HepG2 (cell line): ENCODE measurements at regions not wholly inside any gene's neighbourhood (a gene's known extent, or its start where the extent isn't known, plus 50 kb on each side); places are given as distances from the start of the nearest gene placed in this dataset.
A peak's percentile ranks its signal among the peaks of the same experiment; 100 is the strongest.

ENCODE experiments used
- ATAC-seq: fragments of 200-7000 bp; cut with Tn5 transposase; 3 replicates; pipeline ENCODE4 v1.9.1; 2020; ENCODE audit warnings: mild to moderate bottlenecking, moderate library complexity
- BruUV-seq: library from RNA; stranded (reverse); fragments of 400-500 nt; replicated peaks from 2 replicates; lab custom pipeline; 2021; lab: Mats Ljungman, UMichigan
- CTCF ChIA-PET: fragments of 300-600 bp; formaldehyde crosslinking; extraction: SDS; loops from one replicate; lab custom pipeline; 2021; ENCODE audit warnings: low total read pairs, inconsistent platforms, low intra/inter-chr PET ratio; lab: Yijun Ruan, JAX
- POLR2A ChIA-PET: fragments of 350-600 bp; sonication (Branson Sonifier 250); formaldehyde crosslinking; loops from one replicate; lab custom pipeline; 2020; ENCODE audit warnings: antibody characterized with exemption, inconsistent platforms; lab: Yijun Ruan, JAX
- DNase-seq: peaks from one replicate; pipeline ENCODE4 v3.0.0-alpha.2; 2015; ENCODE audit warnings: low spot score
- FAIRE-seq: peaks from 3 replicates; lab custom pipeline; 2011; peaks lifted over from hg19 to GRCh38; lab: Jason Lieb, UNC
- H2AFZ ChIP-seq: one replicate; pipeline ENCODE4 v1.6.1; 2011; ENCODE audit warnings: low read length, inconsistent platforms
- H3K27ac ChIP-seq: fragments of 300-600 bp; 3 replicates; pipeline ENCODE4 v1.8.0; 2011; ENCODE audit warnings: mixed run types, mild to moderate bottlenecking, mixed read lengths, low read length, inconsistent platforms; ENCODE audit not compliant: insufficient read depth; ENCODE audit errors: extremely low read length
- H3K27me3 ChIP-seq, 2 experiments: fragments of 200-600 bp in 1 of 2; 2 replicates in 1 of 2; 3 replicates in 1 of 2; pipeline versions ENCODE4 v1.6.0 to v1.8.0; 2011; ENCODE audit warnings: low read length in 2 of 2, mild to moderate bottlenecking in 2 of 2, moderate library complexity in 2 of 2, inconsistent platforms in 1 of 2; ENCODE audit not compliant: insufficient read depth in 2 of 2, control insufficient read depth in 1 of 2
- H3K36me3 ChIP-seq, 2 experiments: fragments of 200-600 bp in 1 of 2; replicated peaks in 1 of 2; 2 replicates in 1 of 2; 3 replicates in 1 of 2; pipeline versions ENCODE4 v1.5.1 to v1.8.0; 2011; ENCODE audit warnings: low read length in 2 of 2, inconsistent platforms in 1 of 2; ENCODE audit not compliant: insufficient read depth in 2 of 2, control insufficient read depth in 1 of 2
- H3K4me1 ChIP-seq: 2 replicates; pipeline ENCODE4 v1.5.1; 2012; ENCODE audit warnings: low read length, inconsistent platforms; ENCODE audit not compliant: insufficient read depth
- H3K4me2 ChIP-seq: 2 replicates; pipeline ENCODE4 v1.6.0; 2011; ENCODE audit warnings: low read depth, low read length, inconsistent platforms
- H3K4me3 ChIP-seq, 3 experiments: fragments of 200-600 bp in 1 of 3; sonication (generic), shearing (Covaris generic) in 1 of 3; replicated peaks in 1 of 3; 2 replicates each; pipeline ENCODE4 v1.5.1; 2011 to 2016; ENCODE audit warnings: low read length in 3 of 3, inconsistent platforms in 2 of 3, low read depth in 2 of 3, mild to moderate bottlenecking in 2 of 3, control low read depth in 1 of 3, mixed read lengths in 1 of 3; ENCODE audit not compliant: insufficient read depth in 1 of 3
- H3K79me2 ChIP-seq: one replicate; pipeline ENCODE4 v1.6.1; 2011; ENCODE audit warnings: low read length, inconsistent platforms; ENCODE audit not compliant: insufficient read depth
- H3K9ac ChIP-seq: 2 replicates; pipeline ENCODE4 v1.6.0; 2011; ENCODE audit warnings: mild to moderate bottlenecking, low read depth, low read length, inconsistent platforms; ENCODE audit not compliant: insufficient read depth
- H3K9me3 ChIP-seq: 2 replicates; pipeline ENCODE4 v1.5.1; 2012; ENCODE audit warnings: mild to moderate bottlenecking, low read length
- H4K20me1 ChIP-seq: 2 replicates; pipeline ENCODE4 v1.6.0; 2011; ENCODE audit warnings: inconsistent platforms, mild to moderate bottlenecking, low read length, moderate library complexity; ENCODE audit not compliant: insufficient read depth
- ELF1 ChIP-seq: sonication (generic); formaldehyde crosslinking; IDR thresholded peaks from 2 replicates; pipeline ENCODE4 v1.4.0; 2020; ENCODE audit warnings: missing genetic modification reagents
- HDAC6 ChIP-seq: fragments of 200-600 bp; sonication (generic); IDR thresholded peaks from 2 replicates; pipeline ENCODE4 v1.7.0; 2017; ENCODE audit warnings: mild to moderate bottlenecking, antibody characterized with exemption, low read length, low read depth
- HNRNPL ChIP-seq: fragments of 200-400 bp; formaldehyde crosslinking; IDR thresholded peaks from 2 replicates; pipeline ENCODE4 v1.6.1; 2017; ENCODE audit warnings: mild to moderate bottlenecking, low read depth, low read length
- IKZF4 ChIP-seq: sonication (generic); formaldehyde crosslinking; IDR thresholded peaks from 2 replicates; pipeline ENCODE4 v1.5.1; 2020; ENCODE audit warnings: borderline replicate concordance, mild to moderate bottlenecking, low read depth, missing genetic modification reagents; ENCODE audit errors: not compliant biosample characterization
- MBD4 ChIP-seq: IDR thresholded peaks from 2 replicates; pipeline ENCODE4 v1.6.1; 2012; ENCODE audit warnings: low read length, inconsistent platforms, borderline replicate concordance
- MTA1 ChIP-seq: sonication (generic); formaldehyde crosslinking; IDR thresholded peaks from 2 replicates; pipeline ENCODE4 v1.4.0; 2020; ENCODE audit warnings: missing genetic modification reagents, mild to moderate bottlenecking, borderline replicate concordance
- RFX5 ChIP-seq: IDR thresholded peaks from 2 replicates; pipeline ENCODE4 v1.6.1; 2011; ENCODE audit warnings: low read depth, low read length, improper control_type of control experiment
- THAP11 ChIP-seq: IDR thresholded peaks from 2 replicates; pipeline ENCODE4 v1.6.1; 2016; ENCODE audit warnings: missing biosample characterization, missing genetic modification reagents
- ZNF124 ChIP-seq: sonication (generic); formaldehyde crosslinking; IDR thresholded peaks from 2 replicates; pipeline ENCODE4 v1.4.0; 2020; ENCODE audit warnings: missing genetic modification reagents
- ZNF138 ChIP-seq: sonication (generic); formaldehyde crosslinking; IDR thresholded peaks from 2 replicates; pipeline ENCODE4 v1.5.0; 2020; ENCODE audit warnings: mild to moderate bottlenecking, low read depth, missing genetic modification reagents
- ZNF143 ChIP-seq: sonication (generic); formaldehyde crosslinking; IDR thresholded peaks from 2 replicates; pipeline ENCODE4 v1.4.0; 2020; ENCODE audit warnings: missing genetic modification reagents
- WGBS: methylation state at CpG from one replicate; pipeline ENCODE4 v1.1.6; 2017; ENCODE audit warnings: low lambda C conversion rate; 5-methylcytosine and 5-hydroxymethylcytosine counted together
- in situ Hi-C: cut with HindIII; loops from 2 replicates; pipeline ENCODE4 v1.10.0; 2017; ENCODE audit warnings: low pct_unique_long_range_greater_than_20kb; ENCODE audit not compliant: extremely low pct_ligation_motif_present
- intact Hi-C: fragments of 100-400 bp; cut with micrococcal nuclease; formaldehyde crosslinking; loops from one replicate; pipeline ENCODE4 v1.10.0; 2022; ENCODE audit not compliant: unreplicated experiment
- TF ChIP-seq, protein P1 (sequence below): sonication (generic); formaldehyde crosslinking; IDR thresholded peaks from 2 replicates; pipeline ENCODE4 v1.5.0; 2020; ENCODE audit warnings: mild to moderate bottlenecking, missing genetic modification reagents, borderline replicate concordance
- TF ChIP-seq, protein P2 (sequence below): sonication (generic); formaldehyde crosslinking; IDR thresholded peaks from 2 replicates; pipeline ENCODE4 v1.4.0; 2020; ENCODE audit warnings: missing genetic modification reagents
- TF ChIP-seq, protein P3 (sequence below): sonication (generic); formaldehyde crosslinking; IDR thresholded peaks from 2 replicates; pipeline ENCODE4 v1.4.0; 2020; ENCODE audit warnings: missing genetic modification reagents
- TF ChIP-seq, protein P4 (sequence below): sonication (generic); formaldehyde crosslinking; IDR thresholded peaks from 2 replicates; pipeline ENCODE4 v1.8.0; 2022; ENCODE audit warnings: mild to moderate bottlenecking, missing genetic modification reagents, borderline replicate concordance

DNA sequence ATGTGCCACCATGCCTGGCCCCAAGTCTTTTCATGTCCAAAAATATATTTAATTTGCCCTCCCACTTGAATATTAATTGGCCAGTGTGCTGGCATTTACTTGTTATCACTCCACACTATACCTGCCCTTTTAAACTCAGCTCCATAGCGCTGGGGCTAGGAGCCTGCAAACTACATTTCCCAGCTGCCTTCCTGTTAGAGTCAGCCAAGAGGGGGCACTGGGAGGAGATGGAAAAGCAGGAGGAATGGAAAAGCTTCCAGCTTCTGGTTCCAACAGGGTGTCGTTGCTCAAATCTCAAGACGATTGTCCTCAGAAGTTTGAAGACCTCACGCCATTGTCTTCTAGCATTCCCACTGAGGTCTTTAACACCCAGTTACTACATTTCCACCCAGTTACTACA, 315.5 kb downstream of the BCOR start:
- no peaks in the 10 kb centered on the region for H3K9me3 ChIP-seq
- H3K4me2 ChIP-seq = no peak overlapping the region
- no peak overlapping the region for H2AFZ ChIP-seq
- WGBS = 93% methylated on average over 4 of the region's 4 CpGs
- H3K4me3 ChIP-seq = no peak overlapping the region
- no peak overlapping the region for H3K9ac ChIP-seq
- H4K20me1 ChIP-seq = no peaks in the 10 kb centered on the region
- ChIA-PET CTCF (no interaction called here), POLR2A (no interaction called here)
- H3K36me3 ChIP-seq = no peaks in the 10 kb centered on the region
- H3K79me2 ChIP-seq = no peaks in the 10 kb centered on the region
- no peaks in the 10 kb centered on the region; a peak in 1 of 5 replicates for H3K27me3 ChIP-seq
- in situ Hi-C loops = no loop called here
- no TSS peak for BruUV-seq
- DNase-seq (no peak), FAIRE-seq (no peak), ATAC-seq (no peak)
- no peaks in the 10 kb centered on the region for H3K4me1 ChIP-seq
- no peak overlapping the region for H3K27ac ChIP-seq
- no peak for TF ChIP-seq MTA1 (CRISPR knock-in tag)
- no peak for TF ChIP-seq ZNF124 (CRISPR knock-in tag)
- TF ChIP-seq, protein P1, sequence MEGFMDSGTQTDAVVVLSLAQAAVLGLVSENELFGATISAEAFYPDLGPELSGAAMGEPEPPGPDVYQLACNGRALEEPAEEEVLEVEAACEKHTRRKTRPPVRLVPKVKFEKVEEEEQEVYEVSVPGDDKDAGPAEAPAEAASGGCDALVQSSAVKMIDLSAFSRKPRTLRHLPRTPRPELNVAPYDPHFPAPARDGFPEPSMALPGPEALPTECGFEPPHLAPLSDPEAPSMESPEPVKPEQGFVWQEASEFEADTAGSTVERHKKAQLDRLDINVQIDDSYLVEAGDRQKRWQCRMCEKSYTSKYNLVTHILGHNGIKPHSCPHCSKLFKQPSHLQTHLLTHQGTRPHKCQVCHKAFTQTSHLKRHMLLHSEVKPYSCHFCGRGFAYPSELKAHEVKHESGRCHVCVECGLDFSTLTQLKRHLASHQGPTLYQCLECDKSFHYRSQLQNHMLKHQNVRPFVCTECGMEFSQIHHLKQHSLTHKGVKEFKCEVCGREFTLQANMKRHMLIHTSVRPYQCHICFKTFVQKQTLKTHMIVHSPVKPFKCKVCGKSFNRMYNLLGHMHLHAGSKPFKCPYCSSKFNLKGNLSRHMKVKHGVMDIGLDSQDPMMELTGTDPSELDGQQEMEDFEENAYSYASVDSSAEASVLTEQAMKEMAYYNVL (CRISPR knock-in tag) = no peak
- no peak for TF ChIP-seq IKZF4 (CRISPR knock-in tag)
- TF ChIP-seq ZNF143 = peak; percentile 51
- TF ChIP-seq ELF1 (CRISPR knock-in tag) = no peak
- TF ChIP-seq RFX5 = no peak
- TF ChIP-seq THAP11 (CRISPR knock-in tag) = peak; percentile 52; the same call in 1 of the 2 replicates
- intact Hi-C loops = no loop called here

DNA sequence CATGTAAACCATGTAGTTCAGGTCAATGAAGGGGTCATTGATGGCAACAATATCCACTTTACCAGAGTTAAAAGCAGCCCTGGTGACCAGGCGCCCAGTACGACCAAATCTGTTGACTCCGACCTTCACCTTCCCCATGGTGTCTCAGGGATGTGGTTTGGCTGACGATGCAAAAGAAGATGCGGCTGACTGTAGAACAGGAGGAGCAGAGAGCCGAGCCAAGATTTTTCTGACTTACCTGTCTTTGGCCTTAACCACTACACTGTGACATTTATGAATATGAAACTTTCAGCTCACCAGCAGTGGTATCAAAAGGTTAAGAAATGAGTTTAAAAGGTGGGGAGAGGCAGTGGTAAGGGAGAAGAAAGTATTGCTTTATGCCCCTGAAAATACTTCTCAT, 309.8 kb downstream of the BCOR start:
- no peaks in the 10 kb centered on the region for H3K27me3 ChIP-seq
- BruUV-seq = no TSS peak
- H3K4me3 ChIP-seq = no peak overlapping the region
- 80% methylated on average over 6 of the region's 6 CpGs for WGBS
- no peak overlapping the region for H3K4me2 ChIP-seq
- ChIA-PET POLR2A (no interaction called here), CTCF (no interaction called here)
- H3K36me3 ChIP-seq = no peaks in the 10 kb centered on the region
- DNase-seq (no peak), FAIRE-seq (no peak), ATAC-seq (no peak)
- no peaks in the 10 kb centered on the region for H3K9me3 ChIP-seq
- H3K9ac ChIP-seq = no peak overlapping the region
- no peaks in the 10 kb centered on the region for H4K20me1 ChIP-seq
- no peaks in the 10 kb centered on the region for H3K4me1 ChIP-seq
- no peaks in the 10 kb centered on the region for H3K79me2 ChIP-seq
- intact Hi-C loops = no loop called here
- no peak overlapping the region for H2AFZ ChIP-seq
- in situ Hi-C loops = no loop called here
- H3K27ac ChIP-seq = no peak overlapping the region
- no peak for TF ChIP-seq MBD4
- no peak for TF ChIP-seq HDAC6
- TF ChIP-seq, protein P2, sequence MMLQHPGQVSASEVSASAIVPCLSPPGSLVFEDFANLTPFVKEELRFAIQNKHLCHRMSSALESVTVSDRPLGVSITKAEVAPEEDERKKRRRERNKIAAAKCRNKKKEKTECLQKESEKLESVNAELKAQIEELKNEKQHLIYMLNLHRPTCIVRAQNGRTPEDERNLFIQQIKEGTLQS (CRISPR knock-in tag) = no peak
- TF ChIP-seq, protein P3, sequence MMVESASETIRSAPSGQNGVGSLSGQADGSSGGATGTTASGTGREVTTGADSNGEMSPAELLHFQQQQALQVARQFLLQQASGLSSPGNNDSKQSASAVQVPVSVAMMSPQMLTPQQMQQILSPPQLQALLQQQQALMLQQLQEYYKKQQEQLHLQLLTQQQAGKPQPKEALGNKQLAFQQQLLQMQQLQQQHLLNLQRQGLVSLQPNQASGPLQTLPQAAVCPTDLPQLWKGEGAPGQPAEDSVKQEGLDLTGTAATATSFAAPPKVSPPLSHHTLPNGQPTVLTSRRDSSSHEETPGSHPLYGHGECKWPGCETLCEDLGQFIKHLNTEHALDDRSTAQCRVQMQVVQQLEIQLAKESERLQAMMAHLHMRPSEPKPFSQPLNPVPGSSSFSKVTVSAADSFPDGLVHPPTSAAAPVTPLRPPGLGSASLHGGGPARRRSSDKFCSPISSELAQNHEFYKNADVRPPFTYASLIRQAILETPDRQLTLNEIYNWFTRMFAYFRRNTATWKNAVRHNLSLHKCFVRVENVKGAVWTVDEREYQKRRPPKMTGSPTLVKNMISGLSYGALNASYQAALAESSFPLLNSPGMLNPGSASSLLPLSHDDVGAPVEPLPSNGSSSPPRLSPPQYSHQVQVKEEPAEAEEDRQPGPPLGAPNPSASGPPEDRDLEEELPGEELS = no peak
- no peak for TF ChIP-seq HNRNPL
- no peak for TF ChIP-seq ZNF138 (CRISPR knock-in tag)
- TF ChIP-seq, protein P4, sequence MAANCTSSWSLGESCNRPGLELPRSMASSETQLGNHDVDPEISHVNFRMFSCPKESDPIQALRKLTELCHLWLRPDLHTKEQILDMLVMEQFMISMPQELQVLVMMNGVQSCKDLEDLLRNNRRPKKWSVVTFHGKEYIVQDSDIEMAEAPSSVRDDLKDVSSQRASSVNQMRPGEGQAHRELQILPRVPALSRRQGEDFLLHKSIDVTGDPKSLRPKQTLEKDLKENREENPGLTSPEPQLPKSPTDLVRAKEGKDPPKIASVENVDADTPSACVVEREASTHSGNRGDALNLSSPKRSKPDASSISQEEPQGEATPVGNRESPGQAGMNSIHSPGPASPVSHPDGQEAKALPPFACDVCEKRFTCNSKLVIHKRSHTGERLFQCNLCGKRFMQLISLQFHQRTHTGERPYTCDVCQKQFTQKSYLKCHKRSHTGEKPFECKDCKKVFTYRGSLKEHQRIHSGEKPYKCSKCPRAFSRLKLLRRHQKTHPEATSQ = no peak
